HEK293 (cell line): ENCODE measurements at regions not wholly inside any gene's neighbourhood (a gene's known extent, or its start where the extent isn't known, plus 50 kb on each side); places are given as distances from the start of the nearest gene placed in this dataset.

Source experiments
- CTCF ChIA-PET: fragments of 350-600 bp; formaldehyde crosslinking; extraction: SDS; loops from one replicate; lab custom pipeline; 2021; ENCODE audit warnings: antibody characterized with exemption; lab: Yijun Ruan, JAX
- POLR2A ChIA-PET: fragments of 300-600 bp; formaldehyde crosslinking; extraction: SDS; loops from one replicate; lab custom pipeline; 2020; ENCODE audit warnings: antibody characterized with exemption, inconsistent platforms; lab: Yijun Ruan, JAX
- H3K27ac ChIP-seq: fragments of 200-500 bp; sonication (Bioruptor generic); 2 replicates; pipeline ENCODE4 v1.5.1; 2014; ENCODE audit warnings: low read depth, low read length, control low read depth, inconsistent platforms; ENCODE audit errors: extremely low read depth
- H3K36me3 ChIP-seq, 2 experiments: fragments of 200-500 bp in 1 of 2; sonication (Bioruptor generic) in 1 of 2; 1 replicate in 1 of 2; 2 replicates in 1 of 2; pipeline ENCODE4 v1.5.1; 2014 to 2017; ENCODE audit warnings: inconsistent platforms in 2 of 2, low read length in 2 of 2; ENCODE audit not compliant: control insufficient read depth in 2 of 2, insufficient read depth in 1 of 2
- H3K4me1 ChIP-seq: fragments of 200-500 bp; sonication (Bioruptor generic); 2 replicates; pipeline ENCODE4 v1.5.1; 2014; ENCODE audit warnings: mild to moderate bottlenecking, low read length, inconsistent platforms; ENCODE audit not compliant: control insufficient read depth, insufficient read depth
- H3K4me3 ChIP-seq: 2 replicates; pipeline ENCODE4 v1.5.1; 2011; ENCODE audit warnings: low read depth, mild to moderate bottlenecking, control low read depth, low read length, moderate library complexity
- H3K9me3 ChIP-seq: fragments of 200-500 bp; sonication (Bioruptor generic); 2 replicates; pipeline ENCODE4 v1.5.1; 2014; ENCODE audit warnings: low read depth, low read length, inconsistent platforms; ENCODE audit not compliant: control insufficient read depth, insufficient read depth
- BCL11A ChIP-seq: fragments of 450-650 bp; formaldehyde crosslinking; IDR thresholded peaks from 2 replicates; pipeline ENCODE4 v1.5.1; 2016; ENCODE audit warnings: low read depth, missing biosample characterization, missing genetic modification characterization
- GLIS1 ChIP-seq: fragments of 450-650 bp; formaldehyde crosslinking; IDR thresholded peaks from 2 replicates; pipeline ENCODE4 v1.5.1; 2016; ENCODE audit warnings: missing biosample characterization, missing genetic modification characterization
- ZBTB44 ChIP-seq: fragments of 450-650 bp; IDR thresholded peaks from 2 replicates; pipeline ENCODE4 v1.5.1; 2018; ENCODE audit warnings: missing biosample characterization, mild to moderate bottlenecking, missing genetic modification characterization
- ZBTB7A ChIP-seq: fragments of 450-650 bp; formaldehyde crosslinking; IDR thresholded peaks from 2 replicates; pipeline ENCODE4 v1.5.1; 2016; ENCODE audit warnings: low read depth, missing biosample characterization, missing genetic modification characterization
- ZNF26 ChIP-seq: fragments of 450-650 bp; formaldehyde crosslinking; IDR thresholded peaks from 2 replicates; pipeline ENCODE4 v1.5.1; 2016; ENCODE audit warnings: missing biosample characterization, missing genetic modification characterization
- ZNF302 ChIP-seq: fragments of 450-650 bp; formaldehyde crosslinking; IDR thresholded peaks from 2 replicates; pipeline ENCODE4 v1.5.1; 2016; ENCODE audit warnings: missing biosample characterization, missing genetic modification characterization, low read depth
- ZNF514 ChIP-seq: fragments of 450-650 bp; formaldehyde crosslinking; IDR thresholded peaks from 2 replicates; pipeline ENCODE4 v1.5.1; 2016; ENCODE audit warnings: missing biosample characterization, missing genetic modification characterization
- ZNF654 ChIP-seq: fragments of 450-650 bp; formaldehyde crosslinking; IDR thresholded peaks from 2 replicates; pipeline ENCODE4 v1.5.1; 2016; ENCODE audit warnings: low read depth, missing biosample characterization, missing genetic modification characterization
- ZNF660 ChIP-seq: fragments of 450-650 bp; IDR thresholded peaks from 2 replicates; pipeline ENCODE4 v1.5.1; 2018; ENCODE audit warnings: missing biosample characterization, mild to moderate bottlenecking, missing genetic modification characterization
- ZNF707 ChIP-seq: fragments of 450-650 bp; formaldehyde crosslinking; IDR thresholded peaks from 2 replicates; pipeline ENCODE4 v1.5.1; 2016; ENCODE audit warnings: missing biosample characterization, missing genetic modification characterization
- TF ChIP-seq, protein P1 (sequence below): fragments of 450-650 bp; formaldehyde crosslinking; IDR thresholded peaks from 2 replicates; pipeline ENCODE4 v1.5.1; 2016; ENCODE audit warnings: missing biosample characterization, missing genetic modification characterization
- TF ChIP-seq, protein P2 (sequence below): fragments of 450-650 bp; formaldehyde crosslinking; IDR thresholded peaks from 2 replicates; pipeline ENCODE4 v1.5.1; 2017; ENCODE audit warnings: missing biosample characterization, missing genetic modification characterization

GRCh38 chr21:16330082-16330907 lies 600.5 kb downstream of the USP25 start:
- H3K27ac ChIP-seq, result no peak overlapping the region
- no peak overlapping the region for H3K4me3 ChIP-seq
- no peaks in the 10 kb centered on the region for H3K36me3 ChIP-seq
- CTCF ChIA-PET, result interaction anchor here (0.6 to 3.2 kb wide), 28 partner anchors 9 to 954 kb away, joined by 3 to 31 read pairs (median 3); no protein-coding TSS in a partner anchor
- no peaks in the 10 kb centered on the region for H3K4me1 ChIP-seq
- POLR2A ChIA-PET, result interaction anchor here (1.2 kb wide), 1 partner anchor 136 kb away, joined by 4 read pairs; no protein-coding TSS in a partner anchor
- H3K9me3 ChIP-seq, result no peaks in the 10 kb centered on the region
- TF ChIP-seq, protein P1, sequence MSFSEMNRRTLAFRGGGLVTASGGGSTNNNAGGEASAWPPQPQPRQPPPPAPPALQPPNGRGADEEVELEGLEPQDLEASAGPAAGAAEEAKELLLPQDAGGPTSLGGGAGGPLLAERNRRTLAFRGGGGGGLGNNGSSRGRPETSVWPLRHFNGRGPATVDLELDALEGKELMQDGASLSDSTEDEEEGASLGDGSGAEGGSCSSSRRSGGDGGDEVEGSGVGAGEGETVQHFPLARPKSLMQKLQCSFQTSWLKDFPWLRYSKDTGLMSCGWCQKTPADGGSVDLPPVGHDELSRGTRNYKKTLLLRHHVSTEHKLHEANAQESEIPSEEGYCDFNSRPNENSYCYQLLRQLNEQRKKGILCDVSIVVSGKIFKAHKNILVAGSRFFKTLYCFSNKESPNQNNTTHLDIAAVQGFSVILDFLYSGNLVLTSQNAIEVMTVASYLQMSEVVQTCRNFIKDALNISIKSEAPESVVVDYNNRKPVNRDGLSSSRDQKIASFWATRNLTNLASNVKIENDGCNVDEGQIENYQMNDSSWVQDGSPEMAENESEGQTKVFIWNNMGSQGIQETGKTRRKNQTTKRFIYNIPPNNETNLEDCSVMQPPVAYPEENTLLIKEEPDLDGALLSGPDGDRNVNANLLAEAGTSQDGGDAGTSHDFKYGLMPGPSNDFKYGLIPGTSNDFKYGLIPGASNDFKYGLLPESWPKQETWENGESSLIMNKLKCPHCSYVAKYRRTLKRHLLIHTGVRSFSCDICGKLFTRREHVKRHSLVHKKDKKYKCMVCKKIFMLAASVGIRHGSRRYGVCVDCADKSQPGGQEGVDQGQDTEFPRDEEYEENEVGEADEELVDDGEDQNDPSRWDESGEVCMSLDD, result no peak
- no peak for TF ChIP-seq BCL11A
- peak; percentile 66; the same call in 1 of the 2 replicates for TF ChIP-seq ZNF660 (tag by site-specific recombination)
- peak; percentile 57 for TF ChIP-seq ZNF654
- no peak for TF ChIP-seq ZNF26 (tag by site-specific recombination)
- TF ChIP-seq ZBTB44 (tag by site-specific recombination), result 0 out of 2 replicates have a peak, but pooled peaks have one; percentile 25
- no peak for TF ChIP-seq ZNF514 (tag by site-specific recombination)
- TF ChIP-seq, protein P2, sequence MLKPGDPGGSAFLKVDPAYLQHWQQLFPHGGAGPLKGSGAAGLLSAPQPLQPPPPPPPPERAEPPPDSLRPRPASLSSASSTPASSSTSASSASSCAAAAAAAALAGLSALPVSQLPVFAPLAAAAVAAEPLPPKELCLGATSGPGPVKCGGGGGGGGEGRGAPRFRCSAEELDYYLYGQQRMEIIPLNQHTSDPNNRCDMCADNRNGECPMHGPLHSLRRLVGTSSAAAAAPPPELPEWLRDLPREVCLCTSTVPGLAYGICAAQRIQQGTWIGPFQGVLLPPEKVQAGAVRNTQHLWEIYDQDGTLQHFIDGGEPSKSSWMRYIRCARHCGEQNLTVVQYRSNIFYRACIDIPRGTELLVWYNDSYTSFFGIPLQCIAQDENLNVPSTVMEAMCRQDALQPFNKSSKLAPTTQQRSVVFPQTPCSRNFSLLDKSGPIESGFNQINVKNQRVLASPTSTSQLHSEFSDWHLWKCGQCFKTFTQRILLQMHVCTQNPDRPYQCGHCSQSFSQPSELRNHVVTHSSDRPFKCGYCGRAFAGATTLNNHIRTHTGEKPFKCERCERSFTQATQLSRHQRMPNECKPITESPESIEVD (tag by site-specific recombination), result no peak

GRCh38 chr21:16330908-16331268 lies 601.1 kb downstream of the USP25 start:
- H3K4me3 ChIP-seq, result no peak overlapping the region
- POLR2A ChIA-PET, result interaction anchor here (1.2 kb wide), 1 partner anchor 137 kb away, joined by 4 read pairs; no protein-coding TSS in a partner anchor
- CTCF ChIA-PET, result interaction anchor here (0.6 to 3.2 kb wide), 15 partner anchors 9 to 953 kb away, joined by 3 to 31 read pairs (median 4); no protein-coding TSS in a partner anchor
- H3K9me3 ChIP-seq, result no peaks in the 10 kb centered on the region
- TF ChIP-seq ZNF302 (tag by site-specific recombination), result no peak
- TF ChIP-seq ZNF707 (tag by site-specific recombination), result no peak
- no peak for TF ChIP-seq ZBTB44 (tag by site-specific recombination)
- TF ChIP-seq ZBTB7A (tag by site-specific recombination), result no peak
- 0 out of 2 replicates have a peak, but pooled peaks have one; percentile 14 for TF ChIP-seq GLIS1 (tag by site-specific recombination)
- H3K36me3 ChIP-seq, result no peaks in the 10 kb centered on the region
- H3K4me1 ChIP-seq, result no peaks in the 10 kb centered on the region
- H3K27ac ChIP-seq, result no peak overlapping the region
